GM21825 (cell line): ENCODE measurements at regions not wholly inside any gene's neighbourhood (a gene's known extent, or its start where the extent isn't known, plus 50 kb on each side); places are given as distances from the start of the nearest gene placed in this dataset.
"Not testable (repeated sequence)": the region's sequence is repeated elsewhere in the genome, so short reads cannot be mapped to it uniquely, and the experiment has no call there.

ENCODE experiments used
- ATAC-seq: cut with Tn5 transposase; IDR thresholded peaks from one replicate; pipeline ENCODE4 v1.9.1; 2021; ENCODE audit warnings: mild to moderate bottlenecking, moderate library complexity; ENCODE audit not compliant: unreplicated experiment

DNA sequence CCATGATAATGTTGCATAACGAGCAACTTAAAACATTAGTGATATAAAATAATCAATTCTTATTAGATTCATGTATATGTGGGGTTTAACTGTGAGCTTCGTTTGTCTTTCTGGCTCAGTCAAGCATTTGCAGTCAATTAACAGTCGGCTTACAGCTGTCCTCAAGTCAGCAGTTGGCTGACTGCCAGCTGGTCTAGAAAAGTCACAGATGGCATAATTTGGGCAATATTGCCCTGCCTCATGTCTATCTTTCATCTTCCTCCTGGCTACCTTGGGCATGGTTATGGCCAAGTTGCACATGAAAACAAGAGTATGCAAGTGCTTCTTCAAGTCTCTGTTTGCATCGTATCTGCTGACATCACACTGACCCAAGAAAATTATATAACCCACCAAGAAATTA, 186.1 kb upstream of the ZWINT start:
- no peak for ATAC-seq

- ATAC-seq = no peak
Observed at GRCh38 chr10:56537984-56538383, 176.9 kb upstream of the ZWINT start.

DNA sequence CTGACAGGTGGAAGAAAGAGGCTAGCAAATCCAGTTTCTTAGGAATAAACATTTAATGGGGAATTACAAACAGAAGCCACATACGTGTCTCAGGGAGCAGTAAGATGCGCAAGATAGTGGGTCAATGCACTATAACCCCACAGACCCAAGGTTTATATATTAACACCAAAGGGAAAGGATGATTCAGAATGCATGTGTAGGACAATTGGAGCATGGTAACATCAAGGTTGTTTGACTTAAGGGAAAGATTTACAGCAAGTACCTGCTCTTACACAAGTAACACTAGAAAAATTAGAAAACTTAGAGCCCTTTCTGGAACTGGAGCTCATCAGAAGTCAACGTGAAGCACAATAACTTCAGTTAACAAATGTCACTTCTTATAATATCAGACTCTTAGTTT, 161.1 kb upstream of the ZWINT start:
- ATAC-seq = no peak

- no peak for ATAC-seq
Observed at GRCh38 chr10:56508562-56508961, 147.5 kb upstream of the ZWINT start.

DNA sequence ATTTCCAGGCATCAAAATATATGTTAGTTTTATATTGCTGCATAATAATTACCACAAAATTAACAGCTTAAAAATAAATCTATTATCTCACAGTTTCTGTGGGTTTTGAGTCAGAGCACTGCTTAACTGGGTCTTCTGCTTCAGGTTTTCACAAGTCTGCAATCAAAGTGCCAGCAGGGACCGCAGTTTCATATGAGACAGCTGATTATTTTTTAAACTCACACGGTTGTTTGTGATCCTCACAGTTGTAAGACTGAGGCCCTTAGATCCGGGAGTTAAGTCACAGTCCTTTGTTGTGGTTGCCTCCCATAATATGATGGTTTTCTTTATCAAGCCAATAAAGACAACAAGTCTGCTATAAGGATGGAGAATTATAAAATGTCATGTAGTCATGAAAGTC, 146.0 kb upstream of the ZWINT start:
- ATAC-seq = no peak

- ATAC-seq = no peak
Observed at GRCh38 chr10:56505555-56505954, 144.5 kb upstream of the ZWINT start.

GRCh38 chr10:56496186-56496486, 135.1 kb upstream of the ZWINT start:
- no peak for ATAC-seq

- ATAC-seq = no peak
Observed at GRCh38 chr10:56487746-56488145, 126.7 kb upstream of the ZWINT start.

DNA sequence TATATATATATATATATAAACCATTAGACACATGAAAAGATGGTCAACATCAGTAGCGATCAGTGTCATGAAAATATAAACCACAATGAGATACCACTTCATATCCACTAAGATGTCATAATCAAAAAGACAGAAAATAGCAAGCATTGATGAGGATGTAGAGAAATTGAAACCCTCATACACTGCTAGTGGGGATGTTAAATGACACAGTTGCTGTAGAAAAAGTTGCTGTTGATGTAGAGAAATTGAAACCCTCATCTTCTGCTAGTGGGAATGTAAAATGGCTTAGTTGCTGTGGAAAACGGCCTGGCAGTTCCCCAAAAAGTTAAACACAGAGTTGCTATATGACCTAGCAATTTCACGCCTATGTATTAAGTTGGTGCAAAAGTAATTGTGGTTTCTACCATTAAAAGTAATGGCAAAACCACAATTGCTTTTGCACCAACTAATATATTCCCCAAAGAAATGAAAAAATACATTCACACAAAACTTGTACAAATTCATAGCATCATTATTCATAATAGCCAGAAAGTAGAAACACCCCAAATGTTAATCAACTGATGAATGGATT, 120.5 kb upstream of the ZWINT start:
- ATAC-seq = no peak

DNA sequence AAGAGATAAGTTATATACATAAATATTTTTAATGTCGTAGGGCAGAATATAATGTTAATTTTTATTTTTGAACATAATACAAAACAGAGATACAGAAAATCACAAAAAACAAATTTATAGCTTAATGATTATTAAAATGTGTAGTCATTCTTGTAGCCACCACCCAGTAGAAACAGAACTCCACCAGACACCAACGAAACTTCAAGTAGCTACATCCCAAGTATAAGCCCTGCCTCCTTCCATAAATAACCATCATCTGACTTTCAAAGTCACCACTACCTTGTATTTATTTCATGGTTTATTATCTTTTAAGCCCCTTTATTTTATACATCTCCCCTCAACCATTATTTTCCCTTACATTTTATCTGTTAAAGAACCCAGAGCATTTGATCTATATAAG, 111.9 kb upstream of the ZWINT start:
- no peak for ATAC-seq

GRCh38 chr10:56470701-56471100, 109.6 kb upstream of the ZWINT start:
- no peak for ATAC-seq

- ATAC-seq = no peak
Observed at GRCh38 chr10:56469482-56469881, 108.4 kb upstream of the ZWINT start.

- no peak for ATAC-seq
Observed at GRCh38 chr10:56466005-56466404, 104.9 kb upstream of the ZWINT start.

- no peak for ATAC-seq
Observed at GRCh38 chr10:56449770-56450169, 88.7 kb upstream of the ZWINT start.

DNA sequence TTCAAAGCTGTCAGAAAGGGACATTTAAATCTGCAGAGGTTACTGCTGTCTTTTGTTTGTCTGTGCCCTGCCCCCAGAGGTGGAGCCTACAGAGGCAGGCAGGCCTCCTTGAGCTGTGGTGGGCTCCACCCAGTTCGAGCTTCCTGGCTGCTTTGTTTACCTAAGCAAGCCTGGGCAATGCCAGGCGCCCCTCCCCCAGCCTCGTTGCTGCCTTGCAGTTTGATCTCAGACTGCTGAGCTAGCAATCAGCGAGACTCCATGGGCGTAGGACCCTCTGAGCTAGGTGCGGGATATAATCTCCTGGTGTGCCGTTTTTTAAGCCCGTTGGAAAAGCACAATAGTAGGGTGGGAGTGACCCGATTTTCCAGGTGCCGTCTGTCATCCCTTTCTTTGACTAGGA, 86.6 kb upstream of the ZWINT start:
- not testable (repeated sequence) for ATAC-seq

DNA sequence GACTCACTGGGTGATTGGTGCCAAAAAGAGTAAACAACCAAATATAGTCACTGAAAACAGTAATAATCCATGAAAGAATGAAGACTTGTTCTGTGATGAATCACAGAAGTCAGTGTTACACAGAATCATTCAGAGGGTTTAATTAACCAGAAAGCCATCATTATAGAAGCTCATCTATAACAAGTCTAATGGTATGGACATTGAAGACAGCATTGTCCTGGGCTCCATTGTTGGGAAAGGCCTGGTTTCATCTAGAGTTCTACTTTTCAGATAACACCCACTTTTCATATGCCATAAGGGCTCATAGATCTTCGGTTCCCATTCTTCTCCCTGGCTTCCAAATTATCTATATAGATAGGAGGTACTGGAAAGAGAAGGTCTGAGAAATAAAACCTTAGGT, 80.3 kb upstream of the ZWINT start:
- ATAC-seq = not testable (repeated sequence)
